DND-41 (cell line): ENCODE measurements at regions not wholly inside any gene's neighbourhood (a gene's known extent, or its start where the extent isn't known, plus 50 kb on each side); places are given as distances from the start of the nearest gene placed in this dataset.

Experiments
- CTCF ChIP-seq: IDR thresholded peaks from 2 replicates; pipeline ENCODE4 v1.5.1; 2012; ENCODE audit warnings: borderline replicate concordance, low read length, moderate library complexity, mild to moderate bottlenecking; ENCODE audit not compliant: poor library complexity, severe bottlenecking; ENCODE audit errors: extremely low read depth
- EZH2 ChIP-seq: IDR thresholded peaks from 3 replicates; pipeline ENCODE4 v1.6.1; 2012; ENCODE audit warnings: borderline replicate concordance, low read depth, mild to moderate bottlenecking, moderate library complexity, low read length, inconsistent platforms; ENCODE audit not compliant: severe bottlenecking

- TF ChIP-seq CTCF (no peak), EZH2 (no peak)
These were observed 204.7 kb downstream of the ZNF365 start for GRCh38 chr10:62578916-62579315.
